ENCODE measurements at regions not wholly inside any gene's neighbourhood (a gene's known extent, or its start where the extent isn't known, plus 50 kb on each side); places are given as distances from the start of the nearest gene placed in this dataset.

DNA sequence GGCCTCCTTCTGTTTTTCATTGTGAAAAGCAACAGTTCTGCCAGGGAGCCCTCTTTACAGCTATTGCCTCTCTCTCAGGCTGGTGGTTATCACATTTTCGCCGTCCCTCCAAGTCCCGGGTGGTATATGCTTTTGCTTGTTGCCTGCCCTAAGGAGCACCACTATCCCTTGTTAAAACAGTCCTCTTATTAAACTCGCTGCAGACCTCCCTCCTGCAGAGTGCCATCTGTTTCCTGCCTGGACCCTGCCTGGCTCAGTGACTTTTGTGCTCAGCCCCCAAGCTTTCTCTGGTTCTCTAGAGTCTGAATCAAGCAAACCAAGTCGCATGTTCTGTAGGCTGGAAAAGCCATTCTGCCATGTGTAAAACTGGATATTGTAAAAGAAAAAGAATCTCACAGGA lies 72.1 kb upstream of the FHL2 start:
- DNase-seq (ENCODE audit: low read depth, low spot score) = no peak
- peaks cover 4% of the 10 kb centered on the region for H3K4me1 ChIP-seq (ENCODE audit: insufficient read depth, insufficient read length)
- no peak overlapping the region for H3K4me3 ChIP-seq (ENCODE audit: insufficient read length, low read depth)
- TF ChIP-seq YY1 (IDR thresholded peaks at IDR 0.05; ENCODE audit: insufficient read depth, insufficient read length) = no peak
- H3K36me3 ChIP-seq (ENCODE audit: insufficient read depth, insufficient read length, low read length) = no peaks in the 10 kb centered on the region
- no peak overlapping the region for H3K9ac ChIP-seq (ENCODE audit: insufficient read length, low read depth)
- no peaks in the 10 kb centered on the region for H3K9me3 ChIP-seq (ENCODE audit: insufficient read depth, low read length)
- no peaks in the 10 kb centered on the region for H3K27me3 ChIP-seq (ENCODE audit: insufficient read depth, insufficient read length)

DNA sequence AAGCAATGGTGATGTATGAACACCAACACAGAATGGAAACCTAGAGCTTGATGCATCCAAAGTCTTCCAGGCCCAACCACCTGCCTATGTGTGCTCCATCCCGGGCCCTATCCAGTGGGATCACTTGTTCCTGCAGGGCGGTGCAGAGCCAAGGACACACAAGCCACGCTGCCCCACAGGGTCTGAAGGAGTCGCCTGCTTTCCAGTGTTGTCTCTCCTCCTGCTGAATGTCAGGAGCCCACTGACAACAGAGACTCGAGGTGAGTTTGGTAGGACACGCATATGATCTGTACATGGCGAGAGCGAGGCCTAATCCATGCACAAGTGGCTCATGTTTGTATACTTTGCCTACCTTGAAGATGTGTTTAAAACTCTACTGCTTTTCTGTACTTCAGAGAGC lies 70.9 kb upstream of the FHL2 start:
- TF ChIP-seq YY1 (IDR thresholded peaks at IDR 0.05; ENCODE audit: insufficient read depth, insufficient read length) = no peak
- TF ChIP-seq SUZ12 (IDR thresholded peaks at IDR 0.05; ENCODE audit: extremely low read depth, insufficient read depth, insufficient read length) = no peak
- no peak for TF ChIP-seq ZNF274 (IDR thresholded peaks at IDR 0.05; ENCODE audit: low read depth, low read length)
- H3K4me1 ChIP-seq (ENCODE audit: insufficient read depth, insufficient read length) = peaks cover 4% of the 10 kb centered on the region
- H3K9me3 ChIP-seq (ENCODE audit: insufficient read depth, low read length) = no peaks in the 10 kb centered on the region
- H3K36me3 ChIP-seq (ENCODE audit: insufficient read depth, insufficient read length, low read length) = no peaks in the 10 kb centered on the region
- no peak overlapping the region for H3K9ac ChIP-seq (ENCODE audit: insufficient read length, low read depth)
- H3K27me3 ChIP-seq (ENCODE audit: insufficient read depth, insufficient read length) = no peaks in the 10 kb centered on the region
- no peak for DNase-seq (ENCODE audit: low read depth, low spot score)
- H3K4me3 ChIP-seq (ENCODE audit: insufficient read length, low read depth) = no peak overlapping the region

DNA sequence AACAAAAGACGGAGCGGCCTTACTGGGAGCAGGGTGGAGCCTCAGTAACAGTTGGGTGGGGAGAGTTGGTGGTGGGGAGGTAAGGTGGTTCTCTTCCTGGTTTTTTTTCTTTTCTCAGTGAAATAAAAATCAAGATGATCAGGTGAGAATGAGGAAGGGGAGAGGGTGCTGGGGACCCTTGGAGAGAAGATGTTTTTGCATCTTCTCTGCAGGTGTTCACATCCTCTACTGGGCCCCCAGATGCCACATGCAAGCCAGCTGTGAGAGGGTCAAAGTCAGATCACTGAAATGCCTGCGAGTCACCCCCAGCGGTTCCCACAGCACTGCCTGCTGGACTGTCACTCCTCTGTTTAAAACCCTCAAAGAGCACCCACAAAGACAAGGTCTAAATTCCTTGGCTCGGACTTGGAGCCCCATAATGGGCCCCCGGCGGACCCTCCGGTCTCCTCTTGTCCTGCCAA lies 69.8 kb upstream of the FHL2 start:
- TF ChIP-seq ZNF274 (IDR thresholded peaks at IDR 0.05; ENCODE audit: low read depth, low read length) = no peak
- TF ChIP-seq YY1 (IDR thresholded peaks at IDR 0.05; ENCODE audit: insufficient read depth, insufficient read length) = no peak
- no peak for TF ChIP-seq SUZ12 (IDR thresholded peaks at IDR 0.05; ENCODE audit: extremely low read depth, insufficient read depth, insufficient read length)
- Histone ChIP-seq H3K4me3 (ENCODE audit: insufficient read length, low read depth) (no peak overlapping the region), H3K9me3 (ENCODE audit: insufficient read depth, low read length) (no peaks in the 10 kb centered on the region), H3K4me1 (ENCODE audit: insufficient read depth, insufficient read length) (peaks cover 4% of the 10 kb centered on the region), H3K9ac (ENCODE audit: insufficient read length, low read depth) (no peak overlapping the region), H3K36me3 (ENCODE audit: insufficient read depth, insufficient read length, low read length) (no peaks in the 10 kb centered on the region), H3K27me3 (ENCODE audit: insufficient read depth, insufficient read length) (no peaks in the 10 kb centered on the region)
- peak; percentile 9 for DNase-seq (ENCODE audit: low read depth, low spot score)

DNA sequence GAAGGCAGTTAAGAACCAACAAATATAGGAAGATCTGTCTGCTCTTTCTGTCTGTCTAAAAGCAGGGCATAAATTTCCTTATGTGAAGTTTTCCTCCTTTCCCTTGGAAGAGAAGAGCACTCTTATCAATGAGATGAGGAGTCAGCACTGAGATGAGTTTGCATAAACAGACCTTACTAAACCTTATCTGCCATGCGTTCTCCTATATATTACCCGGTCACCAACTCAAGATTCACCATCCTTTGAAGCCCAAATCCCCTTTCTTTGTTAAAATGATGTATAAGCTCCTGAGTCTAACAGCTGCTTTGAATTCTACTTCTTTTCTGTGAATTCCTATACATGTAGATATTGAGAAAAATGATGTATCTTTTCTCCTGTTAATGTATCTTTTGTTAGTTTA lies 65.5 kb upstream of the FHL2 start:
- Histone ChIP-seq H3K9ac (ENCODE audit: insufficient read length, low read depth) (no peak overlapping the region), H3K36me3 (ENCODE audit: insufficient read depth, insufficient read length, low read length) (no peaks in the 10 kb centered on the region)
- TF ChIP-seq SUZ12 (IDR thresholded peaks at IDR 0.05; ENCODE audit: extremely low read depth, insufficient read depth, insufficient read length) = no peak
- no peak for TF ChIP-seq ZNF274 (IDR thresholded peaks at IDR 0.05; ENCODE audit: low read depth, low read length)
- TF ChIP-seq YY1 (IDR thresholded peaks at IDR 0.05; ENCODE audit: insufficient read depth, insufficient read length) = no peak

DNA sequence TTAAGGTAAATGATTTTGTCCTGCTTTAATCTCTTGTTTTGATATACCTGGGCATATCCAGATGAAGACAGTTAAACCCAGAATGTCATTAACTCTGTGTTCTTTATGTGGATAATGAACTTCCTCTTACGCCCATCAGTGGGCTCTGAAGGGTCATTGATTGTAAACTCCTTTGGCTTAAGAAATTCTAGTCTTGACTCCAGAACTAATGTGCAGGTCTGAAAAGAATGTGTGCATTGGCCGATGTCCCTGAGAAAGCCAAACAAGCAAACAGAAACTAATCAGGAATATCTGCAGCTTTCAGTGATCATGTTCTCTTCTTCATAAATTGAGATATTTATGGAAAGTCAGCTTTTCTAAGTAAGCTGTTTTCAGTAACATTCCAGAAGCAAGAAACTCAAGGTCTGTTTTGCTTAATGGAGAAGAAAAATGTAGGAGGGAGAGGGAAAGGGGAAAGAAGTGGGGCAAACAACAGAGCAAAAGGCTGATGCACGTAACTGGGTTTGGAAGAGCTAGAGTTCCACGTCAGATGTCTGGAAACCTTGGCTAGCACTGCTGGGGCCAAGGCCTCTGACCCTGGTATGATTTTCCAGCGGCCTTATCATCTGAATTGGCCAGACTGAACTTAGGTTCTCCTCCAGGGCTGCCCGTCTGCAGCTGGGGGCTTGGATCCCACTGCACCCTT lies 61.3 kb upstream of the FHL2 start:
- no peaks in the 10 kb centered on the region for H3K4me1 ChIP-seq (ENCODE audit: insufficient read depth, insufficient read length)
- no peaks in the 10 kb centered on the region for H3K36me3 ChIP-seq (ENCODE audit: insufficient read depth, insufficient read length, low read length)
- no peaks in the 10 kb centered on the region for H3K9me3 ChIP-seq (ENCODE audit: insufficient read depth, low read length)
- no peak overlapping the region for H3K4me3 ChIP-seq (ENCODE audit: insufficient read length, low read depth)
- no peak overlapping the region for H3K9ac ChIP-seq (ENCODE audit: insufficient read length, low read depth)
- TF ChIP-seq ZNF274 (IDR thresholded peaks at IDR 0.05; ENCODE audit: low read depth, low read length) = no peak
- TF ChIP-seq SUZ12 (IDR thresholded peaks at IDR 0.05; ENCODE audit: extremely low read depth, insufficient read depth, insufficient read length) = no peak
- no peak for TF ChIP-seq YY1 (IDR thresholded peaks at IDR 0.05; ENCODE audit: insufficient read depth, insufficient read length)
- DNase-seq (ENCODE audit: low read depth, low spot score) = no peak
- H3K27me3 ChIP-seq (ENCODE audit: insufficient read depth, insufficient read length) = no peaks in the 10 kb centered on the region

More for the DNA sequence above, 65.5 kb upstream of the FHL2 start:
- H3K4me1 ChIP-seq (ENCODE audit: insufficient read depth, insufficient read length) = peaks cover 4% of the 10 kb centered on the region
- no peak for DNase-seq (ENCODE audit: low read depth, low spot score)
- no peaks in the 10 kb centered on the region for H3K27me3 ChIP-seq (ENCODE audit: insufficient read depth, insufficient read length)
- H3K4me3 ChIP-seq (ENCODE audit: insufficient read length, low read depth) = no peak overlapping the region
- no peaks in the 10 kb centered on the region for H3K9me3 ChIP-seq (ENCODE audit: insufficient read depth, low read length)

DNA sequence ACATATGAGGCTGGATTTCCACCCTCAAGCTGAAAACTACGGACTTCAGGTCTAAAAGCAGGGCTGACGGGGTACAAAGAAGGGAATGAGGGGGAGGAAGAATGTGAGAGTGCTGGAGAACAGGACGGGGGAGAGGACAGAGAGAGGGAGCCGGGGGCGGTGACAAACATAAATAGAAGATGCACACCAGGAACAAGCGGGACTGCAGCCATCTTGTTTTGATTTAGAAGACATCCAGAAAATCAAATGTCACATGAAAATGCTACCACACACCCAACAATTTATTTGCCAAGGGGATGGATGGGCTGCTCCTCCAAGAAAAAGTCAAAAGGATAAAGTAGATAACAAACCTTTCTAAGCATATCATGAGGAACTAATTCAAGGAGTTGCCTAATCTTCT lies 59.2 kb upstream of the FHL2 start:
- Histone ChIP-seq H3K36me3 (ENCODE audit: insufficient read depth, insufficient read length, low read length) (no peaks in the 10 kb centered on the region), H3K4me3 (ENCODE audit: insufficient read length, low read depth) (no peak overlapping the region), H3K9ac (ENCODE audit: insufficient read length, low read depth) (no peak overlapping the region), H3K9me3 (ENCODE audit: insufficient read depth, low read length) (no peaks in the 10 kb centered on the region), H3K27me3 (ENCODE audit: insufficient read depth, insufficient read length) (no peaks in the 10 kb centered on the region), H3K4me1 (ENCODE audit: insufficient read depth, insufficient read length) (no peaks in the 10 kb centered on the region)
- no peak for DNase-seq (ENCODE audit: low read depth, low spot score)
- TF ChIP-seq ZNF274 (IDR thresholded peaks at IDR 0.05; ENCODE audit: low read depth, low read length) (no peak), SUZ12 (IDR thresholded peaks at IDR 0.05; ENCODE audit: extremely low read depth, insufficient read depth, insufficient read length) (no peak), YY1 (IDR thresholded peaks at IDR 0.05; ENCODE audit: insufficient read depth, insufficient read length) (no peak)

DNA sequence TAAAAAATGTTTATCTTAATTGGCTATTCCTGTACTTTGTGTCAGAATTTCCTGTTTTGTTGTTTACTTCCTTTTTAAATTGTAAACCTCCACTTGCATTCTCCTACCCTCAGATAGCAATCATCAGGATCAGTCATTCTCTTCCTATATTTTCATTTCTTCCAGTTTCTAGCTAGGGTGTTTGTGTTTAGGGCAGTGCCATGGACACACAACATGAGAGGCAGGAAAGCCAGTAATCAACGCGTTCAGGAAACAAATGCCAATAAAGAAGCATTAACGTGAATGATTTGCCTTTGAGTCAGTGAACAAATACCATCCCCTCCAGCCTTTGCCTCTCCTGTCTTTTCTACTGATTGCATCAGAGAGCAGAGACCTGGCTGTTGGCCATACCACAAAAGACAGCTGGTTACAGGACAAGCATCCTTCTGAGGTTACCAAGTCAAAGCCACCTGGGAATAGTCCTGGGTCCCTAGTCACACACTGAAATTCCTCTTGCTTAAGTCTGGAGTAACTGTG lies 56.7 kb upstream of the FHL2 start:
- no peak overlapping the region for H3K9ac ChIP-seq (ENCODE audit: insufficient read length, low read depth)
- no peak for DNase-seq (ENCODE audit: low read depth, low spot score)

More for the DNA sequence above, 56.7 kb upstream of the FHL2 start:
- Histone ChIP-seq H3K4me3 (ENCODE audit: insufficient read length, low read depth) (no peak overlapping the region), H3K4me1 (ENCODE audit: insufficient read depth, insufficient read length) (no peaks in the 10 kb centered on the region), H3K36me3 (ENCODE audit: insufficient read depth, insufficient read length, low read length) (no peaks in the 10 kb centered on the region), H3K9me3 (ENCODE audit: insufficient read depth, low read length) (no peaks in the 10 kb centered on the region), H3K27me3 (ENCODE audit: insufficient read depth, insufficient read length) (no peaks in the 10 kb centered on the region)
- TF ChIP-seq YY1 (IDR thresholded peaks at IDR 0.05; ENCODE audit: insufficient read depth, insufficient read length) = no peak
- TF ChIP-seq ZNF274 (IDR thresholded peaks at IDR 0.05; ENCODE audit: low read depth, low read length) = no peak
- no peak for TF ChIP-seq SUZ12 (IDR thresholded peaks at IDR 0.05; ENCODE audit: extremely low read depth, insufficient read depth, insufficient read length)

All from NT2/D1 (cell line).